Stimulated activated naive CD8-positive, alpha-beta T cell treated with anti-CD3 and anti-CD28 coated beads, Interleukin-15, amount 100 ng/mL, for 72 hours (primary cell): ENCODE measurements at regions not wholly inside any gene's neighbourhood (a gene's known extent, or its start where the extent isn't known, plus 50 kb on each side); places are given as distances from the start of the nearest gene placed in this dataset.
"Not testable (repeated sequence)": the region's sequence is repeated elsewhere in the genome, so short reads cannot be mapped to it uniquely, and the experiment has no call there.

Experiments
- ATAC-seq: fragments of 150-1000 bp; cut with Tn5 transposase; 2 replicates; pipeline ENCODE4 v1.10.0; 2021; ENCODE audit warnings: mild to moderate bottlenecking, moderate library complexity
- DNase-seq, 2 donors: peaks; one replicate each; pipeline ENCODE4 v3.0.0; 2021 to 2022
- H3K27ac Mint-ChIP-seq, 2 donors: one replicate each; pipeline ENCODE4 v1.8.0; 2022; ENCODE audit warnings: mild to moderate bottlenecking in 2 of 2, mixed read lengths in 2 of 2, moderate library complexity in 2 of 2
- H3K27me3 Mint-ChIP-seq: one replicate; pipeline ENCODE4 v1.8.0; 2022; ENCODE audit warnings: mixed read lengths
- H3K4me1 Mint-ChIP-seq: one replicate; pipeline ENCODE4 v1.8.0; 2022; ENCODE audit warnings: mild to moderate bottlenecking, mixed read lengths
- H3K4me3 Mint-ChIP-seq, 2 donors: one replicate each; pipeline ENCODE4 v1.8.0; 2022; ENCODE audit warnings: mild to moderate bottlenecking in 2 of 2, mixed read lengths in 2 of 2, moderate library complexity in 1 of 2
- H3K9me3 Mint-ChIP-seq, 2 donors: one replicate each; pipeline ENCODE4 v1.8.0; 2022; ENCODE audit warnings: mixed read lengths in 2 of 2

DNA sequence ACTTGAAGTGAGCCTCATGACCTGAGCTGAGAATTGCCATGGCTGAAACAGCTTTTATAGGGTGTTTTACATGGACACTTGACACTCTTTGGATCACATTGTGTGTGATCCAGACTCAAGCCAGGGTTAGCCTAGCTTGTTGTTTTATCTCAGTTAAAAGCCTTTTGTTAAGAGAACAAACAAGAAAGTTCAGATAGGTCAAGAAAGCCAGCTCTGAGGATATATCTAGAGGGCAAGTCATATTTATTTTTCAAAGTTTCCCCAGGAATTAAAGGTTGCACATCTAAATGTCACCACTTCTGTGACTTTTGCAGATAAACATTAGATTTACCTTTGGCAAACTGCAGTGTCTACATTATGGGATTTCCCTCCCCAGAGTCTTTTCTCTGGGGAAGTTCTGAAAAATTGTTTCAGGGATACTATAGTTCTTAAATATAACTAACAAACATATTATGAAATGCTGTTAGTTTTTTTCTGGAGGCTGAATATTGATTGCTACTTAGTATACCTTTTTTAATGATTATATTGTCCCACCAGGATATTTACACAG is 134.5 kb downstream of the C9orf152 start:
- no peak overlapping the region for H3K27ac Mint-ChIP-seq
- no peaks in the 10 kb centered on the region for H3K4me1 Mint-ChIP-seq
- ATAC-seq: no peak
- H3K9me3 Mint-ChIP-seq: no peaks in the 10 kb centered on the region
- no peak overlapping the region for H3K4me3 Mint-ChIP-seq
- H3K27me3 Mint-ChIP-seq: no peaks in the 10 kb centered on the region
- no peak for DNase-seq

DNA sequence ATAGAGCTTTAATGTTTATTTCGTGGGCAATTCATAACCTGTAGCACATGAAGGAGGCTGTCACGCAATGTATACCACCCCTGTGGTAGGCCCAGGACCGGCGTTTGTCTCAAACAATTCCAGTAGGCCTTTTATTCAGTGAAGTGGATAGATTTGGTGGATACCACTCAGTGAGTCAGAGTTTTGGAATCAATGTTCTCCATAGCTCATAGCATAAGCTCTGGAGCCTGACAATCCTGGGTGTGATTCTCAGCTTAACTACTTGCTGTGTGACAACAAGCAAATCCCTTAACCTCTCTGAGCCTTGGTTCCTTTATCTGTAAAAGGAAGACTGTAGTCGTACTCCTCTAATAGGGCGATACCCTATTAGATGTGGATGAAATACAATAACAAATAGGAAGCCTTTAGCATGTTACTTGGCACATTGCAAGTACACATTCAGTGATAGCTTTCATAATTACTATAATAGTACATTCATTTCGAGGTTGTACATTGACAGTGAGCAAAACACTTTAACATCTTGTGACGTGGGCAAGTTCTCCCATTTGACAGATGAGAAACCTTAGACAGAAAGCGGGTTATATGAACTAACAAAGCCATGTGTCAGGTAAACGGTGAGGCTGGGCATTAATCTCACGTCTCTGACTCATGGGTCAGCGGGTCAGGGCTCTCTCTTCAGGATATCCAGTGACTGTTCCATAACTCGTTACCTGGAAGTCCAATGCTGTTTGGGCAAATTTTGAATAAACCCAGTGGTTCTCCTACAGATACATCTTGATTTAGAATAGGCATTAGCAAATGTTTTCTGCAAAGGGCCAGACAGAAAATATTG is 130.8 kb downstream of the C9orf152 start:
- H3K27ac Mint-ChIP-seq: no peak overlapping the region
- H3K4me1 Mint-ChIP-seq: no peaks in the 10 kb centered on the region
- no peaks in the 10 kb centered on the region for H3K9me3 Mint-ChIP-seq
- ATAC-seq (no peak), DNase-seq (no peak)
- no peak overlapping the region for H3K4me3 Mint-ChIP-seq
- no peaks in the 10 kb centered on the region for H3K27me3 Mint-ChIP-seq

- H3K4me3 Mint-ChIP-seq: no peak overlapping the region
- H3K9me3 Mint-ChIP-seq: no peaks in the 10 kb centered on the region
- no peak for DNase-seq
- H3K4me1 Mint-ChIP-seq: no peaks in the 10 kb centered on the region
- H3K27me3 Mint-ChIP-seq: no peaks in the 10 kb centered on the region
- H3K27ac Mint-ChIP-seq: no peak overlapping the region
- ATAC-seq: no peak
Observed at GRCh38 chr9:110077925-110078324, 130.0 kb downstream of the C9orf152 start.

GRCh38 chr9:110078604-110079003 is 129.4 kb downstream of the C9orf152 start:
- Mint-ChIP-seq H3K4me1 (no peaks in the 10 kb centered on the region), H3K27ac (no peak overlapping the region), H3K4me3 (no peak overlapping the region), H3K27me3 (no peaks in the 10 kb centered on the region), H3K9me3 (no peaks in the 10 kb centered on the region)
- ATAC-seq (no peak), DNase-seq (no peak)

GRCh38 chr9:110081395-110081794 is 126.6 kb downstream of the C9orf152 start:
- no peaks in the 10 kb centered on the region for H3K27me3 Mint-ChIP-seq
- H3K27ac Mint-ChIP-seq: peak overlapping the region in 1 of 2 donors; percentile 4
- ATAC-seq: no peak
- no peaks in the 10 kb centered on the region for H3K4me1 Mint-ChIP-seq
- DNase-seq: no peak
- H3K4me3 Mint-ChIP-seq: no peak overlapping the region
- no peaks in the 10 kb centered on the region for H3K9me3 Mint-ChIP-seq

DNA sequence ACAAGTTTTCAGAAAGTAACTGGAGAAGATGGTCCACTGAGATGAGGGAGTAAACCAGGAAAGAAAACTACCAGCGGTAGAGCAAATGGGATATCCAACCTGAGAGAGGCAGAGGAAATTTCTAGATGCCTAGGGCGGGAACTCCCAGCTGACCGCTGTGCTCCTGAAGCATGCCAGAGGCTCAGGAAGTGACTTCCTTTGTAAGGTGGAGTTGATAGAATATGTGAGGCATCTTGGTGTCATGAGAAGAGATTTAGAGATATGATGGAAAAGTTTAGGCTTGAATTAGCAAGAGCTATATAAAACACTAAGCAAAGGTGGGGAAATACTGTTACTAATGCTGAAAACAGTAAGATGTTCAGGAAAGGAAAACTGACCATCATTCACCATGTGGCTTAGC is 124.1 kb downstream of the C9orf152 start:
- Mint-ChIP-seq H3K9me3 (no peaks in the 10 kb centered on the region), H3K27me3 (no peaks in the 10 kb centered on the region), H3K4me3 (no peak overlapping the region), H3K4me1 (no peaks in the 10 kb centered on the region), H3K27ac (no peak overlapping the region)
- DNase-seq (no peak), ATAC-seq (no peak)

- DNase-seq (no peak), ATAC-seq (no peak)
- no peak overlapping the region for H3K4me3 Mint-ChIP-seq
- H3K4me1 Mint-ChIP-seq: no peaks in the 10 kb centered on the region
- H3K27ac Mint-ChIP-seq: no peak overlapping the region
- H3K27me3 Mint-ChIP-seq: no peaks in the 10 kb centered on the region
- no peaks in the 10 kb centered on the region for H3K9me3 Mint-ChIP-seq
Observed at GRCh38 chr9:110086537-110086936, 121.4 kb downstream of the C9orf152 start.

- no peak overlapping the region for H3K4me3 Mint-ChIP-seq
- H3K9me3 Mint-ChIP-seq: no peaks in the 10 kb centered on the region
- H3K4me1 Mint-ChIP-seq: no peaks in the 10 kb centered on the region
- H3K27ac Mint-ChIP-seq: peak overlapping the region in 1 of 2 donors; percentile 13
- DNase-seq (no peak), ATAC-seq (no peak)
- no peaks in the 10 kb centered on the region for H3K27me3 Mint-ChIP-seq
Observed at GRCh38 chr9:110087605-110088004, 120.4 kb downstream of the C9orf152 start.

- no peaks in the 10 kb centered on the region for H3K27me3 Mint-ChIP-seq
- no peaks in the 10 kb centered on the region for H3K4me1 Mint-ChIP-seq
- no peak overlapping the region for H3K27ac Mint-ChIP-seq
- ATAC-seq (no peak), DNase-seq (no peak)
- H3K4me3 Mint-ChIP-seq: no peak overlapping the region
- no peaks in the 10 kb centered on the region for H3K9me3 Mint-ChIP-seq
Observed at GRCh38 chr9:110088099-110088498, 119.9 kb downstream of the C9orf152 start.

DNA sequence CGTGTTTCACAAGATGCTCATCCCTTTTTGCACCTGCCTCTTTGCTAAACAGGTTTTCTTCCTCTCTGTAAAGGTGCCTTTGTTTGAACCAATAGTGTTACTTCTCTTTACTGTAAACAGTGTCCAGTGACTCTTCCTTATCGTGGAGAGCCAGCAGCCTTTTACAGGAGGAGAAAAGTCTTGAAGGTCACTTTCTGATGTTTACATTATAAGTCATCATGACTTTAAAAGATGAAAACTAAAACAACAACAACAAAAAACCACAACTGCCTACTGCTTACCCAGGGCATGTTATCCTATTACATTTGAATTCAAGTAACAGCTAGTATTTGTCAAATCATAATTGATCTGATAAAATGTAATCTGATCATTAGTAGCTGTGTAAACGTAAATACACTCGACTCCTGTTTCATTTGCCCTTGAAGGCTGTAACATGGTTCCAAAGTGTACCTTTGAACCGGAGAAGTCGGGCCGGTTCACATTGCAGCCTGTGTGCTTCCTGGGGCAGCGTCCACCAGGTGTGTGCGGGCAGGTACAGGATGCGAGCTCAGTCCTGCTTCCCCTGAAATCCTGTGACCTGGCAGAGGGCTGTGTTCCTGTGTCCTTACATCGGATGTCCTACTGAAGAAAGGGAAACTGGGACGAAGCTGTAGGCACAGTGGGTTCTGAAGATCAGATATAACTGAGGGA is 118.1 kb downstream of the C9orf152 start:
- DNase-seq (no peak), ATAC-seq (no peak)
- Mint-ChIP-seq H3K27ac (no peak overlapping the region), H3K4me1 (no peaks in the 10 kb centered on the region), H3K27me3 (no peaks in the 10 kb centered on the region), H3K4me3 (no peak overlapping the region), H3K9me3 (no peaks in the 10 kb centered on the region)

DNA sequence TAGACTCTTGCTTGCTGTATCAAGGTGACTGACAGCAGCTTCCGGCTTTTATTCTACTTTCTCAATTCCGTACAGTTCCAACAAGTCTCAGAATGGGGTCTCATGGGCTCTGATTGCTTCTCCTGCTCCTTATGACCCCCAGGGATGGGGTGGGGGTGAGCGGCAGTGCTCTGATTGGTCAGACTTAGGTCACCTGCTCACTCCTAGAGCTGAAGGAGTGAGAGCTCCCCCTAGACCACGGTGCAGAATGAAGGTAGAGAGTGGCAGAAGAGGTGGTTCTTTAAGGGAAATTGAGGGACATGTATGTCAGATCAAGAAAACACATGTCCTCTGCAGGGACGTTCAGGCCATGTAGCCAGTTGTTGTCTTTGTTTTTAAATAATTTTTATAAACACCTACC is 115.2 kb downstream of the C9orf152 start:
- Mint-ChIP-seq H3K4me3 (no peak overlapping the region), H3K4me1 (no peaks in the 10 kb centered on the region), H3K27me3 (no peaks in the 10 kb centered on the region), H3K27ac (no peak overlapping the region), H3K9me3 (no peaks in the 10 kb centered on the region)
- no peak for ATAC-seq
- DNase-seq: no peak

- Mint-ChIP-seq H3K4me1 (no peaks in the 10 kb centered on the region), H3K4me3 (no peak overlapping the region), H3K9me3 (no peaks in the 10 kb centered on the region), H3K27ac (no peak overlapping the region), H3K27me3 (no peaks in the 10 kb centered on the region)
- DNase-seq (no peak), ATAC-seq (no peak)
Observed at GRCh38 chr9:110093417-110093816, 114.5 kb downstream of the C9orf152 start.

DNA sequence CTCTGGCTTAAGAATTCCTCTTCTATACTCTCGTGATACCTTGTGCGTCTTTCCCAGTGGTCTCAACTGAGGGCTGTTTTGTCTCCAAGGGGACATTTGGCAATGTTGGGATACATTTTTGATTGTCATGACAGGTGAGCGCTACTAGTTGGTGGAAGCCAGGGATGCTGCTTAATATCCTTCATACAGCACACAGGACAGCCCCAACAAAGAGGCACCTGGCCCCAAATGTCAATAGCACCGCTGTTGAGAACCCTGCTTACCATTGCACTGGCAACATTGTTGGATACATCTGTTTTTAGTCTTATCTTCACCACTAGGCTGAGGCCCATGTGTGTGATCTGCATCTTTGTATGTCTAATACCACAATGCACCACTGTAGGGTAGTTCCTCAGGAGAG is 114.1 kb downstream of the C9orf152 start:
- Mint-ChIP-seq H3K9me3 (no peaks in the 10 kb centered on the region), H3K27me3 (no peaks in the 10 kb centered on the region), H3K4me1 (no peaks in the 10 kb centered on the region), H3K4me3 (no peak overlapping the region), H3K27ac (no peak overlapping the region)
- ATAC-seq (no peak), DNase-seq (no peak)

DNA sequence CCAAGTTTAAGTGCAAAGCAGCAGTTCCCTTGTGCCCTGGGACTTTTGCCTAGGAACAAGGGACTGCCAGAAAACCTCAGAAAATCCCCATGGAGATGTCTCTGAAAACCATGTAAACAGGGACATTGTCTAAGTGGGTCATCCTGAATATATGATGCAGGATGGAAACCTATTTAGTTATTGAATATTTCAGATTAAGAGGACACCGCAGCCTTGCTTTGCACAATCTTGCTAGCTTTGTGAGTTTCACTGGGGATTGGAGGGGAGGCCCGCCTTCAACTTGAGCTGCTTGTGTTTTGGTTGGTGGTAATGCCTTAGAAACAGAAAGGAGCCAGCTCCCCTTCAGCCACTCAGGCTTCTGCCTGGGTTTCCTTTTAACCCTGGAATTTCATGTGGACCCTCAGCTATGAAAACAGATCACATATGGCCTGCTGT is 112.8 kb downstream of the C9orf152 start:
- Mint-ChIP-seq H3K27ac (no peak overlapping the region), H3K4me3 (no peak overlapping the region), H3K27me3 (no peaks in the 10 kb centered on the region), H3K9me3 (no peaks in the 10 kb centered on the region), H3K4me1 (no peaks in the 10 kb centered on the region)
- no peak for DNase-seq
- ATAC-seq: no peak

- Mint-ChIP-seq H3K27ac (no peak overlapping the region), H3K9me3 (no peaks in the 10 kb centered on the region), H3K4me3 (no peak overlapping the region), H3K27me3 (no peaks in the 10 kb centered on the region), H3K4me1 (no peaks in the 10 kb centered on the region)
- ATAC-seq (no peak), DNase-seq (no peak)
Observed at GRCh38 chr9:110095776-110096175, 112.2 kb downstream of the C9orf152 start.

GRCh38 chr9:110096674-110097073 is 111.3 kb downstream of the C9orf152 start:
- H3K9me3 Mint-ChIP-seq, ATAC-seq, H3K27me3 Mint-ChIP-seq, H3K4me3 Mint-ChIP-seq, DNase-seq, H3K4me1 Mint-ChIP-seq, H3K27ac Mint-ChIP-seq: not testable (repeated sequence)
